ENCODE measurements at regions not wholly inside any gene's neighbourhood (a gene's known extent, or its start where the extent isn't known, plus 50 kb on each side); places are given as distances from the start of the nearest gene placed in this dataset.

DNA sequence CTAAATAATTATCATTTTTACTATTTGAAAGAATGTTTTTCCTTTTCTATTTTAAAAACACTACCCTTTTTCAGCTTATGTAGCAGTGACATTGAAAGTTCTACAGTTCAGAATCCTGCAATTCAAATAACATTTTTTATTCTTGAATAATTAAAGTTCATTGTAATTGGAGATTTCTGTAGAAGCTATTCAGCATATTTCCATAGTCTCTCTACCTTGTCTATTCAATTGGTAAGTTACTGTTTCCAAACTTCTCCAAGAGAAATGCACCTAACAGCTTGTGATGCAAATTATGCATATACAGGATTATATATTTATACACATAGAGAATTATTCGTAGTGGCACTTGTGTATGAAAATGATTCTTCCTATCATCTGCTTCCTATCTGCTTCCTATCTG lies 149.7 kb upstream of the ARRDC3 start:
- no peak for TF ChIP-seq POLR2A (IDR thresholded peaks at IDR 0.05; ENCODE audit: low read length)
- no peak for TF ChIP-seq GATA1 (IDR thresholded peaks at IDR 0.05; ENCODE audit: low read depth, low read length)
